ENCODE measurements at regions not wholly inside any gene's neighbourhood (a gene's known extent, or its start where the extent isn't known, plus 50 kb on each side); places are given as distances from the start of the nearest gene placed in this dataset.

DNA sequence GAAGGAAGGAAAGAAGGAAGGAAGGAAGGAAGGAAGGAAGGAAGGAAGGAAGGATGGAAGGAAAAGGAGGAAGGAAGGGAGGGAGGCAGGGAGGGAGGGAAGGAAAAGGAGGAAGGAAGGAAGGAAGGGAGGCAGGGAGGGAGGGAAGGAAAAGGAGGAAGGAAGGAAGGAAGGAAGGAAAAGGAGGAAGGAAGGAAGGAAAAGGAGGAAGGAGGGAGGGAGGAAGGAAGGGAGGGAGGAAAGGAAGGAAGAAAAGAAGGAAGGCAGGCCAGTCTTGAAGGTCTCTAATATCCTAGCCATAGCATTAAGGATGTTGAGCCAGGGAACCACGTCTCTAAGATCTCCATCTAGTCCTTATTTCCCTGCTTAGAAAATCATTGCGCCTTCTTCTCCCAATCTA lies 78.8 kb downstream of the TMPRSS5 start:
- TF ChIP-seq, protein P1, sequence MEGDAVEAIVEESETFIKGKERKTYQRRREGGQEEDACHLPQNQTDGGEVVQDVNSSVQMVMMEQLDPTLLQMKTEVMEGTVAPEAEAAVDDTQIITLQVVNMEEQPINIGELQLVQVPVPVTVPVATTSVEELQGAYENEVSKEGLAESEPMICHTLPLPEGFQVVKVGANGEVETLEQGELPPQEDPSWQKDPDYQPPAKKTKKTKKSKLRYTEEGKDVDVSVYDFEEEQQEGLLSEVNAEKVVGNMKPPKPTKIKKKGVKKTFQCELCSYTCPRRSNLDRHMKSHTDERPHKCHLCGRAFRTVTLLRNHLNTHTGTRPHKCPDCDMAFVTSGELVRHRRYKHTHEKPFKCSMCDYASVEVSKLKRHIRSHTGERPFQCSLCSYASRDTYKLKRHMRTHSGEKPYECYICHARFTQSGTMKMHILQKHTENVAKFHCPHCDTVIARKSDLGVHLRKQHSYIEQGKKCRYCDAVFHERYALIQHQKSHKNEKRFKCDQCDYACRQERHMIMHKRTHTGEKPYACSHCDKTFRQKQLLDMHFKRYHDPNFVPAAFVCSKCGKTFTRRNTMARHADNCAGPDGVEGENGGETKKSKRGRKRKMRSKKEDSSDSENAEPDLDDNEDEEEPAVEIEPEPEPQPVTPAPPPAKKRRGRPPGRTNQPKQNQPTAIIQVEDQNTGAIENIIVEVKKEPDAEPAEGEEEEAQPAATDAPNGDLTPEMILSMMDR (IDR thresholded peaks at IDR 0.05): no peak
- TF ChIP-seq TCF7L2 (IDR thresholded peaks at IDR 0.05; ENCODE audit: low read depth, low read length): no peak
